Suprapubic skin (tissue), 3 donors: ENCODE measurements at regions not wholly inside any gene's neighbourhood (a gene's known extent, or its start where the extent isn't known, plus 50 kb on each side); places are given as distances from the start of the nearest gene placed in this dataset.

ENCODE experiments used
- POLR2A ChIP-seq, 2 donors: fragments of 450-650 bp; IDR thresholded peaks; one replicate each; pipeline ENCODE4 v1.6.1; 2017; ENCODE audit warnings: antibody characterized with exemption in 2 of 2, mild to moderate bottlenecking in 2 of 2, moderate library complexity in 2 of 2
- TF ChIP-seq, protein P1 (sequence below), 2 donors: fragments of 200-600 bp in 1 of 2; fragments of 450-650 bp in 1 of 2; sonication (generic) in 1 of 2; IDR thresholded peaks; one replicate each; pipeline ENCODE4 v1.5.1; 2016 to 2019; ENCODE audit warnings: antibody characterized with exemption in 2 of 2, mild to moderate bottlenecking in 1 of 2, moderate library complexity in 1 of 2

DNA sequence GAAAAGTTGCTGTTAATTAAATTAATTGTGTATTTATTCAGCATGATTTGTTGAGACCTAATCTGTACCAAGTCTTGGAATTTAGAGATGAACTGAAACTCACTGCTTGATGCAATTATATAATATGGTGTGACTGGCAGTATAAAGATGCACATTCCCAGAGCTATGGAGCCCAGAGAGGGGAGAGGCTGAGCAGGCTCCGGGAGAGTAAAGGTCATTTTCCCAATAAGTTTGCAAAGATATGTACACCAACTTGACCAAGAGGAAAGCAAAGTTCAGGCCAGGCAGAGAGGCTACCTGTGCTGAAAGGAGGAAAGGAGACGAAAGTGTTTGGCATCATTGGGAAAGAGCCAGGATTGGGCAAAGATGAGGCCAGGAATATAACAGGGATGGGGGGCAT, 271.7 kb upstream of the KLF4 start:
- TF ChIP-seq, protein P1, sequence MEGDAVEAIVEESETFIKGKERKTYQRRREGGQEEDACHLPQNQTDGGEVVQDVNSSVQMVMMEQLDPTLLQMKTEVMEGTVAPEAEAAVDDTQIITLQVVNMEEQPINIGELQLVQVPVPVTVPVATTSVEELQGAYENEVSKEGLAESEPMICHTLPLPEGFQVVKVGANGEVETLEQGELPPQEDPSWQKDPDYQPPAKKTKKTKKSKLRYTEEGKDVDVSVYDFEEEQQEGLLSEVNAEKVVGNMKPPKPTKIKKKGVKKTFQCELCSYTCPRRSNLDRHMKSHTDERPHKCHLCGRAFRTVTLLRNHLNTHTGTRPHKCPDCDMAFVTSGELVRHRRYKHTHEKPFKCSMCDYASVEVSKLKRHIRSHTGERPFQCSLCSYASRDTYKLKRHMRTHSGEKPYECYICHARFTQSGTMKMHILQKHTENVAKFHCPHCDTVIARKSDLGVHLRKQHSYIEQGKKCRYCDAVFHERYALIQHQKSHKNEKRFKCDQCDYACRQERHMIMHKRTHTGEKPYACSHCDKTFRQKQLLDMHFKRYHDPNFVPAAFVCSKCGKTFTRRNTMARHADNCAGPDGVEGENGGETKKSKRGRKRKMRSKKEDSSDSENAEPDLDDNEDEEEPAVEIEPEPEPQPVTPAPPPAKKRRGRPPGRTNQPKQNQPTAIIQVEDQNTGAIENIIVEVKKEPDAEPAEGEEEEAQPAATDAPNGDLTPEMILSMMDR (IDR thresholded peaks at IDR 0.05) = no peak
- no peak for TF ChIP-seq POLR2A (IDR thresholded peaks at IDR 0.05)
